Stomach (tissue), 4 donors: ENCODE measurements at regions not wholly inside any gene's neighbourhood (a gene's known extent, or its start where the extent isn't known, plus 50 kb on each side); places are given as distances from the start of the nearest gene placed in this dataset.

Experiments
- POLR2A ChIP-seq, 4 donors: fragments of 450-650 bp; IDR thresholded peaks; one replicate each; pipeline ENCODE4 v1.6.1; 2016; ENCODE audit warnings: antibody characterized with exemption in 4 of 4, control low read depth in 2 of 4, mild to moderate bottlenecking in 1 of 4, moderate library complexity in 1 of 4
- POLR2AphosphoS5 ChIP-seq, 3 donors: sonication (generic); formaldehyde crosslinking; IDR thresholded peaks; one replicate each; pipeline ENCODE4 v1.6.1; 2016; ENCODE audit warnings: antibody characterized with exemption in 3 of 3

- TF ChIP-seq POLR2AphosphoS5 (IDR thresholded peaks at IDR 0.05) (no peak), POLR2A (IDR thresholded peaks at IDR 0.05) (no peak)
Measured at GRCh38 chr17:14553847-14554246, 253.0 kb downstream of the HS3ST3B1 start.
